AG04450 (cell line): ENCODE measurements at regions not wholly inside any gene's neighbourhood (a gene's known extent, or its start where the extent isn't known, plus 50 kb on each side); places are given as distances from the start of the nearest gene placed in this dataset.

Source experiments
- CTCF ChIA-PET: fragments of 300-600, 350-600 bp; formaldehyde crosslinking; extraction: SDS; loops from one replicate; lab custom pipeline; 2022; ENCODE audit warnings: antibody characterized with exemption, inconsistent platforms; lab: Charles Lee
- POLR2A ChIA-PET: fragments of 350-600 bp; formaldehyde crosslinking; extraction: SDS; loops from one replicate; lab custom pipeline; 2021; ENCODE audit warnings: antibody characterized with exemption, inconsistent platforms; lab: Yijun Ruan, JAX
- DNase-seq: peaks from one replicate; pipeline ENCODE4 v3.0.0-alpha.2; 2011; ENCODE audit warnings: low read depth, low spot score
- H3K27ac ChIP-seq: one replicate; pipeline ENCODE4 v1.5.1; 2012; ENCODE audit warnings: low read depth, low read length, control low read depth
- H3K27me3 ChIP-seq: one replicate; pipeline ENCODE4 v1.6.0; 2012; ENCODE audit warnings: low read length; ENCODE audit not compliant: control insufficient read depth, insufficient read depth
- H3K4me3 ChIP-seq: 2 replicates; pipeline ENCODE4 v1.5.1; 2011; ENCODE audit warnings: mild to moderate bottlenecking, low read depth, low read length, control low read depth
- H3K9me3 ChIP-seq: 2 replicates; pipeline ENCODE4 v1.5.1; 2012; ENCODE audit warnings: low read length; ENCODE audit not compliant: control insufficient read depth, insufficient read depth
- TF ChIP-seq, protein P1 (sequence below): IDR thresholded peaks from 2 replicates; pipeline ENCODE4 v1.5.1; 2011; ENCODE audit warnings: low read depth, low read length, control low read depth, inconsistent platforms

DNA sequence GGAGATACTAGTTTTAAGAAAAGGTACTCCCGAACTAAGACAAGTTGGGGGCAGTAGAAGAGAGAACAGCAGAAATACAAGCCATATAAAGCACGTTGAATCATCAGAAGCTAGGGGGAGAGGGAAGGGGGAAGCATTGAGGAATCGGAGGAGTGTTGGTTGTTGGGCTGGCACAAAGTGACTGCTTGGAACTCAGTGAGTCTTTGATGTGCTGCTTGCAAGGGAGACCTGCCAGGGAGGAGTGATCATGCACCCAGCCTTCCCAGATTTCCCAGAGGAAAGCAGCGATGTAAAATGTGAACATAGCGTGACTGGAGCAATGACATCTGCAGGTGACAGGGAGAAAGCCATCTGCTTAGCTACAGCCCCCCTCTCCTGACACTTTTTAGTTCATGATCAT lies 192.4 kb upstream of the IL12A start:
- no peak overlapping the region for H3K4me3 ChIP-seq
- no peak overlapping the region for H3K27ac ChIP-seq
- no peak for DNase-seq
- POLR2A ChIA-PET, result interaction anchor here (1.2 kb wide), 1 partner anchor 8 kb away, joined by 4 read pairs; no protein-coding TSS in a partner anchor
- TF ChIP-seq, protein P1, sequence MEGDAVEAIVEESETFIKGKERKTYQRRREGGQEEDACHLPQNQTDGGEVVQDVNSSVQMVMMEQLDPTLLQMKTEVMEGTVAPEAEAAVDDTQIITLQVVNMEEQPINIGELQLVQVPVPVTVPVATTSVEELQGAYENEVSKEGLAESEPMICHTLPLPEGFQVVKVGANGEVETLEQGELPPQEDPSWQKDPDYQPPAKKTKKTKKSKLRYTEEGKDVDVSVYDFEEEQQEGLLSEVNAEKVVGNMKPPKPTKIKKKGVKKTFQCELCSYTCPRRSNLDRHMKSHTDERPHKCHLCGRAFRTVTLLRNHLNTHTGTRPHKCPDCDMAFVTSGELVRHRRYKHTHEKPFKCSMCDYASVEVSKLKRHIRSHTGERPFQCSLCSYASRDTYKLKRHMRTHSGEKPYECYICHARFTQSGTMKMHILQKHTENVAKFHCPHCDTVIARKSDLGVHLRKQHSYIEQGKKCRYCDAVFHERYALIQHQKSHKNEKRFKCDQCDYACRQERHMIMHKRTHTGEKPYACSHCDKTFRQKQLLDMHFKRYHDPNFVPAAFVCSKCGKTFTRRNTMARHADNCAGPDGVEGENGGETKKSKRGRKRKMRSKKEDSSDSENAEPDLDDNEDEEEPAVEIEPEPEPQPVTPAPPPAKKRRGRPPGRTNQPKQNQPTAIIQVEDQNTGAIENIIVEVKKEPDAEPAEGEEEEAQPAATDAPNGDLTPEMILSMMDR, result no peak
- CTCF ChIA-PET, result interaction anchor here (1.1 to 3.1 kb wide), 4 partner anchors 9 to 181 kb away, joined by 3 to 21 read pairs (median 4); no protein-coding TSS in a partner anchor
- H3K9me3 ChIP-seq, result no peaks in the 10 kb centered on the region; the same call in 1 of the 2 replicates
- H3K27me3 ChIP-seq, result no peaks in the 10 kb centered on the region

DNA sequence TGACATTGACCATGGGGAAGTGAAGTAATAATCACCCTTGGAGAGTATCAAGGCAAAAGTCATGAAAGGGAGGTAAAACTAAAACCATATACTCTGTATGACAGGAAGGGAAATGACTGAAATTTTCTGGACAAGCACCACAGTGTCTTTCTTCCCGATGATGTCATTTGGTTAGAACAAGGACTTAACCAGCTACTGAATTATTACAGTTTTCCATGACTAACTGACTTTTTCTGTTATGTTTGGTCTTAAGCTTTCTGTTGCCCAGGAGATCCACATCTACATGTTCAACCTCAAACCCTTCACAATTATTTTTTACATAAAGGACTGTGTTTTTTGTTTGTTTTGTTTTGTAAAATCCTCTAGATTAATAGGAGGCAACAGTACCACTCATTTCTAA lies 191.9 kb upstream of the IL12A start:
- no peak overlapping the region for H3K4me3 ChIP-seq
- no peaks in the 10 kb centered on the region for H3K27me3 ChIP-seq
- no peaks in the 10 kb centered on the region; the same call in 1 of the 2 replicates for H3K9me3 ChIP-seq
- no peak overlapping the region for H3K27ac ChIP-seq
- TF ChIP-seq, protein P1, result no peak
- ChIA-PET POLR2A (interaction anchor here (1.2 kb wide), 1 partner anchor 9 kb away, joined by 4 read pairs; no protein-coding TSS in a partner anchor), CTCF (interaction anchor here (1.1 to 3.1 kb wide), 4 partner anchors 9 to 181 kb away, joined by 3 to 21 read pairs (median 4); no protein-coding TSS in a partner anchor)
- DNase-seq, result no peak

DNA sequence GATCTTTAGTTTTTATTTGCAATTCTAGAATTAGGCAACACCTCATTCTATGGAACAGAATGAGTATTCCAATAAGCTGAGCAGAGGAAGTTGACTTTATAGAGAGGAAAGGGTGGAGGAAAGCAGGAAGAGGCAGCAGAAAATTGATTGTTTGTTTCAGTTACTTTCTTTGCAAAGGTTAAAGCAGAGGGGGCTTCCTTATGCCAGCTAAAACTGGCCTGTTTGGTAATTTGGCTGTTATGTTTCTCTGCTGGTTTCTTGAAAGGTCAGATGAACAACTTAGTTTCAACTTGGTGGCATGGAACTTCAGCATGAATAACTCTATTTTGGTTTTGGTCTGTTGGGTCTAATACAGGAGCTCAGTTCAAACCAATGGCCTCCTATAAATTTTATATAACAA lies 190.9 kb upstream of the IL12A start:
- ChIA-PET POLR2A (interaction anchor here (1.2 kb wide), 1 partner anchor 10 kb away, joined by 4 read pairs; no protein-coding TSS in a partner anchor), CTCF (interaction anchor here (1.3 to 3.1 kb wide), 5 partner anchors 8 to 537 kb away, joined by 3 to 21 read pairs (median 4); no protein-coding TSS in a partner anchor)
- H3K27ac ChIP-seq, result no peak overlapping the region
- no peak for DNase-seq
- no peak overlapping the region for H3K4me3 ChIP-seq
- TF ChIP-seq, protein P1, result no peak
- no peaks in the 10 kb centered on the region; the same call in 1 of the 2 replicates for H3K9me3 ChIP-seq
- no peaks in the 10 kb centered on the region for H3K27me3 ChIP-seq

DNA sequence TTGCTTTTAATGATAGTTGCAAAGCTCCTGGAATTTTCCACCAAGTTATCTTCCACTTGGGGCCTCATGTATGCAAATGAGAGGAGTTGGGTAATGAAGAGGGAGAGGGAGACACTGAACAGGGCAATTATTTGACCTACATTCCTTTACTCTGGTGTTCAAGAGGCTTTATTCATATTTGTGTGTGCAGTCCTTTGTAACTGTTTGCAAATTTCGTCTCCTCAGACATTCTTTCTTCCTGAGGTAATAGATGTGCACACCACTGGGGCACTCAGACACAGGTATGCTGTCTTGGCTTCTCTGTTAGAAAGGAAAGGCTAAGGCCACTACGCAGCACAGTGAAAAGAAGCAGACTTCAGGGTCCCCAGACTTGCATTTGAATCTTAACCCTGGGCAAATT lies 189.7 kb upstream of the IL12A start:
- TF ChIP-seq, protein P1, result no peak
- Histone ChIP-seq H3K4me3 (no peak overlapping the region), H3K27ac (peak overlapping the region; percentile 47), H3K9me3 (no peaks in the 10 kb centered on the region; the same call in 1 of the 2 replicates), H3K27me3 (no peaks in the 10 kb centered on the region)
- ChIA-PET POLR2A (interaction anchor here (0.7 kb wide), 1 partner anchor 13 kb away, joined by 7 read pairs; no protein-coding TSS in a partner anchor), CTCF (interaction anchor here (1.0 to 1.8 kb wide), 3 partner anchors 11 to 539 kb away, joined by 3 to 4 read pairs (median 4); no protein-coding TSS in a partner anchor)
- DNase-seq, result peak; percentile 45
